GM12864 (cell line): ENCODE measurements at regions not wholly inside any gene's neighbourhood (a gene's known extent, or its start where the extent isn't known, plus 50 kb on each side); places are given as distances from the start of the nearest gene placed in this dataset.

ENCODE experiments used
- DNase-seq: peaks from one replicate; pipeline ENCODE4 v3.0.0-alpha.2; 2011; ENCODE audit warnings: low read depth
- H3K4me3 ChIP-seq: 2 replicates; pipeline ENCODE4 v1.5.1; 2011; ENCODE audit warnings: mild to moderate bottlenecking, low read depth, low read length, control low read depth
- TF ChIP-seq, protein P1 (sequence below): IDR thresholded peaks from 2 replicates; pipeline ENCODE4 v1.5.1; 2011; ENCODE audit warnings: low read depth, mild to moderate bottlenecking, moderate library complexity, low read length, control low read depth, inconsistent platforms; ENCODE audit errors: missing control alignments

DNA sequence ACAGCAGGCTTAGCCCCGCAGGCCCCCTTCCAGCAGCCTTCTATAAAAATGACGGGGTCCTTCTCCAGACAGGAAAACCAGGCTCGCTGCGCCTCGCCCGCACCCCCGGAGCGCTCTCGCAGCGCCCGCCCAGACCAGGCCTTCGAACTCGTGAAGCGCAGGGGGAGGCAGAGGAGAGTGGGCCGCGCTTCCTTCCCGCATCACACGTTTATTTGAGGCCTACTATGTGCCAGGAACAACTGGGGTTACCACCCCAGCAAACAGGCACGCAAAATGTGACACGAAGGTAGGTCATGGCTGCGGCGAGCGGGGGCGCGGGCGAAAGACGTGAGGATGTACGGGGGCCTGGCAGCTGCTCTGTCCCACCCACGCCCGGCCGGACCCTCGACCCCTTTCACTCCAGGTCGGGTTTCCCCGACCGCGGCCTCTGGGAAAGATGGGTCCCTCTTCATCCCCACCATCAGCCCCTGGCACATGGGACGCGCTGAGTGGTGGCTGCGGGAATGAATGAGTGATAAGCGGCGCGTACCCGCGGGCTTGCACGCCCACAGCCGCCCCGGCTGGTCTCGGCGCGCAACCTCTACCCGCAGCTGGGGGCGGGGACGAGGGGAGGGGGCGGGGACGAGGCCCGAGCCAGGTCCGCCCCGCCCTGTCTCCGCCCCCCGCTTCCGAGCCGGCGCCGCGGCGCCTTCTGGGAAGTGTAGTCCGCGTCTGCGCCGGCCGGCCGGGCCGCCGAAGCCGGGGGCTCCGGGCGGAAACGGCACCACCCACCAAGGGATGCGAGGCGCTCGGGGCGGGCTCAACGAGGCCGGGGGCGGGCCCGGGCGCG lies 59.1 kb downstream of the ZNF467 start:
- TF ChIP-seq, protein P1, sequence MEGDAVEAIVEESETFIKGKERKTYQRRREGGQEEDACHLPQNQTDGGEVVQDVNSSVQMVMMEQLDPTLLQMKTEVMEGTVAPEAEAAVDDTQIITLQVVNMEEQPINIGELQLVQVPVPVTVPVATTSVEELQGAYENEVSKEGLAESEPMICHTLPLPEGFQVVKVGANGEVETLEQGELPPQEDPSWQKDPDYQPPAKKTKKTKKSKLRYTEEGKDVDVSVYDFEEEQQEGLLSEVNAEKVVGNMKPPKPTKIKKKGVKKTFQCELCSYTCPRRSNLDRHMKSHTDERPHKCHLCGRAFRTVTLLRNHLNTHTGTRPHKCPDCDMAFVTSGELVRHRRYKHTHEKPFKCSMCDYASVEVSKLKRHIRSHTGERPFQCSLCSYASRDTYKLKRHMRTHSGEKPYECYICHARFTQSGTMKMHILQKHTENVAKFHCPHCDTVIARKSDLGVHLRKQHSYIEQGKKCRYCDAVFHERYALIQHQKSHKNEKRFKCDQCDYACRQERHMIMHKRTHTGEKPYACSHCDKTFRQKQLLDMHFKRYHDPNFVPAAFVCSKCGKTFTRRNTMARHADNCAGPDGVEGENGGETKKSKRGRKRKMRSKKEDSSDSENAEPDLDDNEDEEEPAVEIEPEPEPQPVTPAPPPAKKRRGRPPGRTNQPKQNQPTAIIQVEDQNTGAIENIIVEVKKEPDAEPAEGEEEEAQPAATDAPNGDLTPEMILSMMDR, result no peak
- peak overlapping the region; percentile 80 for H3K4me3 ChIP-seq
- peak; percentile 49 for DNase-seq

GRCh38 chr7:149713731-149714068 lies 59.7 kb downstream of the ZNF467 start:
- TF ChIP-seq, protein P1, result no peak
- DNase-seq, result no peak
- H3K4me3 ChIP-seq, result no peak overlapping the region; the same call in 1 of the 2 replicates

GRCh38 chr7:149713061-149713730 lies 60.2 kb downstream of the ZNF467 start:
- TF ChIP-seq, protein P1, result no peak
- no peak overlapping the region for H3K4me3 ChIP-seq
- no peak for DNase-seq

DNA sequence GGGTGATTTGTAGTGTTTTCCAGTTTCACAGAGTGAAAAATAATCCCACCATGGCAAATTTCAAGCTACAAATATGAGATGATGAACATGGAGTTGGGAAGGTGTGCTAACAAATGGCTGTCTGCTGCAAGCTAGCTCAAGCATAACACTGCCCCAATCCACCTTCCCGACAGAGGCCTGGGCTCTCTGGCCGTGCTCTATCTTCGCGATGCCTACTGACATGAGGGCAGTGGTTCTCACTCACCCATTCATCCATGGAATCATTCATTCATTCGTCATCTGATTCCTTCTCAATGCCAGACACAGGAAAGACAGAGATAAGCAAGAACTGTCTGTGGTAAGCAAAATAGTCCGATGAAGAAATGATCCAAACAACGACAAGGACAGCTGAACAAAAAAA lies 65.4 kb downstream of the ZNF467 start:
- TF ChIP-seq, protein P1, result no peak
- DNase-seq, result no peak

DNA sequence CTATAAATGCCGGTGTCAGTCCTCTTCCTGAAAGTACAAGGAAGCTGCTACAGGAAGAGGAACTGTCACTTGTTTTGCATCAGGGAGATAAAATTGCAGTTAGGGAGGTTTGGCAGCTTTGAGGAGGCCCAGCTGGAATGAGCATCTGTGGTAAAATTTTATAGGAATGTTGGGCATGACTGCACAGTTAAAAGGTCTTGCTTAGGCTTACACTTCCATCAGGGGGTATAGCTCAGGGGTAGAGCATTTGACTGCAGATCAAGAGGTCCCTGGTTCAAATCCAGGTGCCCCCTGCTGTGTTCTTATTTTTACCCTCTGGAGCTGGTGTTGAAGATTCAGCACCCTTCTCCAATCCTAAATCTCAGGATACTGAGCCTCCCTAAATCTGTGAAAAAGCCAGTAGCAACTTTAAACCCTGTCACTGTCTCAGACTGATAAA lies 65.9 kb downstream of the ZNF467 start:
- no peak overlapping the region for H3K4me3 ChIP-seq
- no peak for DNase-seq
- TF ChIP-seq, protein P1, result no peak

More for the DNA sequence above, 65.4 kb downstream of the ZNF467 start:
- no peak overlapping the region for H3K4me3 ChIP-seq

- TF ChIP-seq, protein P1, result no peak
- DNase-seq, result no peak
- H3K4me3 ChIP-seq, result no peak overlapping the region
Measured at GRCh38 chr7:149706398-149706797, 67.0 kb downstream of the ZNF467 start.

GRCh38 chr7:149704507-149704906 lies 68.9 kb downstream of the ZNF467 start:
- no peak overlapping the region for H3K4me3 ChIP-seq
- TF ChIP-seq, protein P1, result no peak
- no peak for DNase-seq
